Aorta (tissue), 5 donors: ENCODE measurements at regions not wholly inside any gene's neighbourhood (a gene's known extent, or its start where the extent isn't known, plus 50 kb on each side); places are given as distances from the start of the nearest gene placed in this dataset.
A peak's percentile ranks its signal among the peaks of the same experiment; 100 is the strongest.

ENCODE experiments used
- ATAC-seq: fragments of 200-7000 bp; cut with Tn5 transposase; one replicate; pipeline ENCODE4 v1.9.1; 2022; ENCODE audit warnings: moderate library complexity; ENCODE audit not compliant: low FRiP score
- DNase-seq, 2 donors: peaks; one replicate each; pipeline ENCODE4 v3.0.0-alpha.2; 2020
- H3K27ac ChIP-seq, 2 donors: one replicate each; pipeline ENCODE4 v1.5.1; 2013; ENCODE audit warnings: low read length in 2 of 2, mild to moderate bottlenecking in 2 of 2, moderate library complexity in 2 of 2, control low read depth in 1 of 2, inconsistent platforms in 1 of 2, low read depth in 1 of 2
- H3K27me3 ChIP-seq, 2 donors: one replicate each; pipeline ENCODE4 v1.6.1; 2013; ENCODE audit warnings: control low read depth in 1 of 2, low read length in 1 of 2, mild to moderate bottlenecking in 1 of 2, moderate library complexity in 1 of 2; ENCODE audit not compliant: insufficient read depth in 2 of 2, control insufficient read depth in 1 of 2
- H3K36me3 ChIP-seq, 2 donors: one replicate each; pipeline ENCODE4 v1.6.1; 2013; ENCODE audit warnings: control low read depth in 1 of 2, low read length in 1 of 2, mild to moderate bottlenecking in 1 of 2; ENCODE audit not compliant: insufficient read depth in 2 of 2, control insufficient read depth in 1 of 2
- H3K4me1 ChIP-seq, 2 donors: one replicate each; pipeline ENCODE4 v1.6.1; 2013; ENCODE audit warnings: low read length in 2 of 2, control low read depth in 1 of 2, mild to moderate bottlenecking in 1 of 2, moderate library complexity in 1 of 2; ENCODE audit not compliant: insufficient read depth in 2 of 2, control insufficient read depth in 1 of 2
- H3K4me3 ChIP-seq, 2 donors: one replicate each; pipeline ENCODE4 v1.5.1; 2013; ENCODE audit warnings: low read length in 2 of 2, control low read depth in 1 of 2, mild to moderate bottlenecking in 1 of 2
- H3K9me3 ChIP-seq: one replicate; pipeline ENCODE4 v1.6.1; 2013; ENCODE audit warnings: mild to moderate bottlenecking, low read length; ENCODE audit not compliant: control insufficient read depth
- WGBS, 2 donors: extraction: QIAGEN DNeasy Blood & Tissue Kit; methylation state at CpG; one replicate each; pipeline ENCODE4 v1.1.7; 2013; 5-methylcytosine and 5-hydroxymethylcytosine counted together
- intact Hi-C, 2 donors: fragments of 100-400 bp; cut with DNase I; formaldehyde crosslinking; loops; one replicate each; pipeline versions ENCODE4 v1.14.2 to v1.15.0; 2022
- donor health status: healthy with polysubstance abuse.
- donor health status: Bipolar disorder and iron deficiency.
- donor health status: DM: no; HTN: no; CAD: no.
- donor health status: DM: no; HTN: no; CAD: no.
- donor health status: DM: yes; HTN: yes; CAD: no.

- intact Hi-C loops, result no loop called here
- WGBS, 2 donors, result 84 to 85% methylated on average over 2 of the region's 2 CpGs
- ATAC-seq, result peak; percentile 26
Measured at GRCh38 chr20:56975838-56976237, 290.6 kb downstream of the BMP7 start.

GRCh38 chr20:56976336-56976735, 290.1 kb downstream of the BMP7 start:
- 64 to 65% methylated on average over 10 of the region's 10 CpGs for WGBS, 2 donors
- no peaks in the 10 kb centered on the region for H3K9me3 ChIP-seq
- H3K4me1 ChIP-seq, result no peaks in the 10 kb centered on the region
- no peaks in the 10 kb centered on the region for H3K27me3 ChIP-seq
- H3K4me3 ChIP-seq, result no peak overlapping the region
- H3K36me3 ChIP-seq, result no peaks in the 10 kb centered on the region
- intact Hi-C loops, result no loop called here
- ATAC-seq (no peak), DNase-seq (no peak)
- no peak overlapping the region for H3K27ac ChIP-seq

More at GRCh38 chr20:56975838-56976237, 290.6 kb downstream of the BMP7 start:
- H3K27ac ChIP-seq, result no peak overlapping the region
- no peaks in the 10 kb centered on the region for H3K36me3 ChIP-seq
- no peaks in the 10 kb centered on the region for H3K9me3 ChIP-seq
- no peak for DNase-seq
- no peaks in the 10 kb centered on the region for H3K27me3 ChIP-seq
- H3K4me3 ChIP-seq, result no peak overlapping the region
- no peaks in the 10 kb centered on the region for H3K4me1 ChIP-seq

- Histone ChIP-seq H3K36me3 (no peaks in the 10 kb centered on the region), H3K27ac (no peak overlapping the region), H3K4me1 (no peaks in the 10 kb centered on the region), H3K4me3 (no peak overlapping the region), H3K9me3 (no peaks in the 10 kb centered on the region), H3K27me3 (no peaks in the 10 kb centered on the region)
- DNase-seq, result peak in 1 of 2 donors; percentile 36
- 69 to 75% methylated on average over 13 of the region's 13 CpGs for WGBS, 2 donors
- ATAC-seq, result no peak
- intact Hi-C loops, result no loop called here
Measured at GRCh38 chr20:56978475-56978874, 288.0 kb downstream of the BMP7 start.

GRCh38 chr20:56979125-56979524, 287.3 kb downstream of the BMP7 start:
- no peak overlapping the region for H3K4me3 ChIP-seq
- no peak for ATAC-seq
- H3K4me1 ChIP-seq, result no peaks in the 10 kb centered on the region
- H3K27me3 ChIP-seq, result no peaks in the 10 kb centered on the region
- intact Hi-C loops, result no loop called here
- peaks cover 3% of the 10 kb centered on the region for H3K9me3 ChIP-seq
- 52 to 60% methylated on average over 5 of the region's 5 CpGs for WGBS, 2 donors
- DNase-seq, result peak in 1 of 2 donors; percentile 51
- no peaks in the 10 kb centered on the region for H3K36me3 ChIP-seq
- H3K27ac ChIP-seq, result no peak overlapping the region

GRCh38 chr20:56981301-56981700, 285.1 kb downstream of the BMP7 start:
- H3K36me3 ChIP-seq, result no peaks in the 10 kb centered on the region
- no peaks in the 10 kb centered on the region for H3K4me1 ChIP-seq
- 55 to 56% methylated on average over 5 of the region's 5 CpGs for WGBS, 2 donors
- H3K27ac ChIP-seq, result no peak overlapping the region
- H3K27me3 ChIP-seq, result no peaks in the 10 kb centered on the region
- DNase-seq (no peak), ATAC-seq (no peak)
- no peak overlapping the region for H3K4me3 ChIP-seq
- intact Hi-C loops, result no loop called here
- peaks cover 7% of the 10 kb centered on the region for H3K9me3 ChIP-seq

- H3K27ac ChIP-seq, result no peak overlapping the region
- DNase-seq (no peak), ATAC-seq (no peak)
- H3K36me3 ChIP-seq, result no peaks in the 10 kb centered on the region
- H3K27me3 ChIP-seq, result no peaks in the 10 kb centered on the region
- H3K4me1 ChIP-seq, result no peaks in the 10 kb centered on the region
- H3K4me3 ChIP-seq, result no peak overlapping the region
- peaks cover 9% of the 10 kb centered on the region for H3K9me3 ChIP-seq
- intact Hi-C loops, result no loop called here
Measured at GRCh38 chr20:56983813-56984212, 282.6 kb downstream of the BMP7 start.

GRCh38 chr20:56985066-56985685, 281.3 kb downstream of the BMP7 start:
- H3K4me1 ChIP-seq, result no peaks in the 10 kb centered on the region
- no peak overlapping the region for H3K27ac ChIP-seq
- H3K4me3 ChIP-seq, result no peak overlapping the region
- ATAC-seq (no peak), DNase-seq (no peak)
- intact Hi-C loops, result no loop called here
- peaks cover 9% of the 10 kb centered on the region for H3K9me3 ChIP-seq
- peaks cover 0 to 2% of the 10 kb centered on the region in 2 donors for H3K27me3 ChIP-seq
- WGBS, 2 donors, result 54 to 63% methylated on average over 2 of the region's 2 CpGs
- no peaks in the 10 kb centered on the region for H3K36me3 ChIP-seq

GRCh38 chr20:56986476-56986875, 280.0 kb downstream of the BMP7 start:
- WGBS, 2 donors, result 94 to 95% methylated on average over 1 of the region's 1 CpG
- Histone ChIP-seq H3K27me3 (peaks cover 0 to 2% of the 10 kb centered on the region in 2 donors), H3K4me3 (no peak overlapping the region), H3K4me1 (no peaks in the 10 kb centered on the region), H3K9me3 (peaks cover 9% of the 10 kb centered on the region), H3K27ac (no peak overlapping the region), H3K36me3 (no peaks in the 10 kb centered on the region)
- DNase-seq, result no peak
- intact Hi-C loops, result no loop called here
- ATAC-seq, result no peak

GRCh38 chr20:56986931-56987720, 279.3 kb downstream of the BMP7 start:
- DNase-seq (no peak), ATAC-seq (no peak)
- Histone ChIP-seq H3K36me3 (no peaks in the 10 kb centered on the region), H3K9me3 (peaks cover 9% of the 10 kb centered on the region), H3K27ac (no peak overlapping the region), H3K4me3 (no peak overlapping the region), H3K4me1 (no peaks in the 10 kb centered on the region), H3K27me3 (peaks cover 0 to 2% of the 10 kb centered on the region in 2 donors)
- 70 to 78% methylated on average over 12 of the region's 12 CpGs for WGBS, 2 donors
- intact Hi-C loops, result no loop called here
